DND-41 (cell line): ENCODE measurements at regions not wholly inside any gene's neighbourhood (a gene's known extent, or its start where the extent isn't known, plus 50 kb on each side); places are given as distances from the start of the nearest gene placed in this dataset.

Source experiments
- ATAC-seq: fragments of 200-7000 bp; cut with Tn5 transposase; 3 replicates; pipeline ENCODE4 v1.9.1; 2021; ENCODE audit warnings: low read depth; ENCODE audit not compliant: insufficient read depth
- DNase-seq: peaks from one replicate; pipeline ENCODE4 v3.0.0-alpha.2; 2020
- H2AFZ ChIP-seq: 2 replicates; pipeline ENCODE4 v1.6.0; 2012; ENCODE audit warnings: low read depth, low read length
- H3K27ac ChIP-seq: 2 replicates; pipeline ENCODE4 v1.5.1; 2012; ENCODE audit warnings: low read length, inconsistent platforms
- H3K27me3 ChIP-seq: fragments of 200-600 bp; sonication (generic); 2 replicates; pipeline ENCODE4 v1.6.0; 2012; ENCODE audit warnings: low read length, mild to moderate bottlenecking, inconsistent platforms; ENCODE audit not compliant: insufficient read depth, poor library complexity
- H3K36me3 ChIP-seq: 2 replicates; pipeline ENCODE4 v1.5.1; 2012; ENCODE audit warnings: low read length, inconsistent platforms; ENCODE audit not compliant: insufficient read depth
- H3K4me1 ChIP-seq: 2 replicates; pipeline ENCODE4 v1.5.1; 2012; ENCODE audit warnings: mild to moderate bottlenecking, low read length; ENCODE audit not compliant: insufficient read depth
- H3K4me2 ChIP-seq: 2 replicates; pipeline ENCODE4 v1.6.0; 2012; ENCODE audit warnings: mild to moderate bottlenecking, moderate library complexity, low read length, inconsistent platforms; ENCODE audit not compliant: insufficient read depth
- H3K4me3 ChIP-seq, 2 experiments: fragments of 200-600 bp in 1 of 2; shearing (Covaris generic) in 1 of 2; 2 replicates each; pipeline ENCODE4 v1.5.1; 2012 to 2016; ENCODE audit warnings: inconsistent platforms in 2 of 2, low read length in 2 of 2, mild to moderate bottlenecking in 2 of 2, low read depth in 1 of 2, moderate library complexity in 1 of 2
- H3K79me2 ChIP-seq: 2 replicates; pipeline ENCODE4 v1.6.0; 2012; ENCODE audit warnings: low read length, inconsistent platforms; ENCODE audit not compliant: insufficient read depth
- H3K9ac ChIP-seq: 2 replicates; pipeline ENCODE4 v1.6.0; 2012; ENCODE audit warnings: low read depth, mild to moderate bottlenecking, inconsistent platforms, low read length, moderate library complexity
- H3K9me3 ChIP-seq: 2 replicates; pipeline ENCODE4 v1.5.1; 2012; ENCODE audit warnings: low read length, moderate library complexity, mild to moderate bottlenecking, inconsistent platforms; ENCODE audit not compliant: insufficient read depth, severe bottlenecking
- H4K20me1 ChIP-seq: 2 replicates; pipeline ENCODE4 v1.6.0; 2012; ENCODE audit warnings: low read length; ENCODE audit not compliant: insufficient read depth
- EZH2 ChIP-seq: IDR thresholded peaks from 3 replicates; pipeline ENCODE4 v1.6.1; 2012; ENCODE audit warnings: borderline replicate concordance, low read depth, mild to moderate bottlenecking, moderate library complexity, low read length, inconsistent platforms; ENCODE audit not compliant: severe bottlenecking
- TF ChIP-seq, protein P1 (sequence below): IDR thresholded peaks from 2 replicates; pipeline ENCODE4 v1.5.1; 2012; ENCODE audit warnings: borderline replicate concordance, low read length, moderate library complexity, mild to moderate bottlenecking; ENCODE audit not compliant: poor library complexity, severe bottlenecking; ENCODE audit errors: extremely low read depth

DNA sequence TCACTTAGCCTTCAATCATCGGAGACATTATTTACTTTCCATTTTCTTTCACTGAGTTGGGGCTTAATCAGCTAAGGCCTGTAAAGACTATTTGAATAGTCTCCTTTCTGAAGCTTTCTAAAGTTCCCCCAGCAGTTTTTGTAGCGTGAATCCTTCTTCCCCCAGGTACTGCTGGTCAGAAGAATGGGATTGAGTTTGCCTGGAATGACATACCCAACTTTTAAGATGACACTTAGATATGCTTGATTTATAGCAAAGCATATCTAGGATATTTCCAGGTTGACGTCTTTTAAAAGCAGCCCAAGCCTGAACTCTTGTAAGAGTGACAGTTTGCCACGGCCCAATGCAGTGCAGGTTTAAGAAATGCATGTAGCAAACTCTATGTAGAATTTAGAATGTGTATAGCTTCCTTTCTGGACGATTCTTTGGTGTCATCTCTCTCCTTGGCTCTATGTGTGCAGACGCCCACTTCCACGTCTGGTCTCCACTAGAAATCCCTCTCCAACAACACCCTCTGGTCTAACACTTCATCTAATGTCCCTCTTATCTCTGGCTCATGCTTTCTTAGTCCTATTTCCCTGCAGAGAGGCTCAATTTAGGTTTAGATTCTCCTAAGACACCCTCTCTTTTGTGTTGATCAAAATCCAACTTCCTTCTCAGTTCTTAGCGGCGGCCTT lies 175.0 kb upstream of the CYRIA start:
- no peak for ATAC-seq

DNA sequence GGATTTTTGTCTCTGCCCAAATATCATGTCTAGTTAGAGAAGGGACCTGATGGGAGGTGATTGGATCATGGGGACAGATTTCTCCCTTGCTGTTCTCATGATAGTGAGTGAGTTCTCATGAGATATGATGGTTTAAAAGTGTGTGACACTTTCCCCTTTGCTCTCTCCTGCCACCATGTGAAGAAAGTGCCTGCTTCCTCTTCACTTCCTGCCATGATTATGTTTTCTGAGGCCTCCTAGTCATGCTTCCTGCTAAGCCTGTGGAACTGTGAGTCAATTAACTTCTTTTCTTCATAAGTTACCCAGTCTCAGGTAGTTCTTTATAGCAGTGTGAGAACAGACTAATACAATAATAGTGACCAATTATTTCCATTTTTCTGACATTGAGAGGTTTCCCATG lies 167.3 kb upstream of the CYRIA start:
- ATAC-seq, result no peak
- TF ChIP-seq EZH2, result no peak
- TF ChIP-seq, protein P1, sequence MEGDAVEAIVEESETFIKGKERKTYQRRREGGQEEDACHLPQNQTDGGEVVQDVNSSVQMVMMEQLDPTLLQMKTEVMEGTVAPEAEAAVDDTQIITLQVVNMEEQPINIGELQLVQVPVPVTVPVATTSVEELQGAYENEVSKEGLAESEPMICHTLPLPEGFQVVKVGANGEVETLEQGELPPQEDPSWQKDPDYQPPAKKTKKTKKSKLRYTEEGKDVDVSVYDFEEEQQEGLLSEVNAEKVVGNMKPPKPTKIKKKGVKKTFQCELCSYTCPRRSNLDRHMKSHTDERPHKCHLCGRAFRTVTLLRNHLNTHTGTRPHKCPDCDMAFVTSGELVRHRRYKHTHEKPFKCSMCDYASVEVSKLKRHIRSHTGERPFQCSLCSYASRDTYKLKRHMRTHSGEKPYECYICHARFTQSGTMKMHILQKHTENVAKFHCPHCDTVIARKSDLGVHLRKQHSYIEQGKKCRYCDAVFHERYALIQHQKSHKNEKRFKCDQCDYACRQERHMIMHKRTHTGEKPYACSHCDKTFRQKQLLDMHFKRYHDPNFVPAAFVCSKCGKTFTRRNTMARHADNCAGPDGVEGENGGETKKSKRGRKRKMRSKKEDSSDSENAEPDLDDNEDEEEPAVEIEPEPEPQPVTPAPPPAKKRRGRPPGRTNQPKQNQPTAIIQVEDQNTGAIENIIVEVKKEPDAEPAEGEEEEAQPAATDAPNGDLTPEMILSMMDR, result no peak
- no peaks in the 10 kb centered on the region for H3K4me1 ChIP-seq
- H4K20me1 ChIP-seq, result no peaks in the 10 kb centered on the region
- H3K4me2 ChIP-seq, result no peak overlapping the region
- H2AFZ ChIP-seq, result no peak overlapping the region
- no peaks in the 10 kb centered on the region for H3K27me3 ChIP-seq
- no peak overlapping the region for H3K4me3 ChIP-seq
- H3K9ac ChIP-seq, result no peak overlapping the region
- no peaks in the 10 kb centered on the region for H3K9me3 ChIP-seq
- H3K79me2 ChIP-seq, result no peaks in the 10 kb centered on the region
- H3K36me3 ChIP-seq, result no peaks in the 10 kb centered on the region
- DNase-seq, result no peak
- H3K27ac ChIP-seq, result no peak overlapping the region

More for the DNA sequence above, 175.0 kb upstream of the CYRIA start:
- no peak for DNase-seq
- no peak overlapping the region for H3K4me2 ChIP-seq
- H3K9me3 ChIP-seq, result no peaks in the 10 kb centered on the region
- H3K4me1 ChIP-seq, result no peaks in the 10 kb centered on the region
- H3K27me3 ChIP-seq, result no peaks in the 10 kb centered on the region
- no peak overlapping the region for H3K27ac ChIP-seq
- TF ChIP-seq, protein P1, result no peak
- no peak for TF ChIP-seq EZH2
- no peaks in the 10 kb centered on the region for H3K36me3 ChIP-seq
- H2AFZ ChIP-seq, result no peak overlapping the region
- H3K4me3 ChIP-seq, result no peak overlapping the region
- H4K20me1 ChIP-seq, result no peaks in the 10 kb centered on the region
- H3K9ac ChIP-seq, result no peak overlapping the region
- H3K79me2 ChIP-seq, result no peaks in the 10 kb centered on the region

DNA sequence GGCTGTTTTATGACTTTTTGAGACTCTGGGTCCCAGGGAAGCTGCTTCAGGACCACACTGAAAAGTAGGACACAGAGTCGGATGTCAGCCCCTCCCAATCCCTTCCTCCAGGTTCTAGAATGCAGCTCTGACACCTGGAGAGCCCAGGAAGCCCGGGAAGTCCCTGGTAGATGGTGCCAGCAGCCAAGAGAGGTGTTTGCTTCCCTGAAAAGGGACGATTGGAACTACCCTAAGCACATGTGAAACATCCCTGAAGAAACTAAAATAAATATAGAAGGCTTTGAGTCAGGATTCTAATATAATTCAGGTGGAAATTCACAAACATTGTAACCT lies 163.2 kb upstream of the CYRIA start:
- no peak overlapping the region for H3K4me3 ChIP-seq
- H2AFZ ChIP-seq, result no peak overlapping the region
- H4K20me1 ChIP-seq, result no peaks in the 10 kb centered on the region
- no peak overlapping the region for H3K9ac ChIP-seq
- H3K27me3 ChIP-seq, result no peaks in the 10 kb centered on the region
- TF ChIP-seq, protein P1, result no peak
- H3K4me1 ChIP-seq, result no peaks in the 10 kb centered on the region
- no peaks in the 10 kb centered on the region for H3K79me2 ChIP-seq
- no peak overlapping the region for H3K27ac ChIP-seq
- no peak overlapping the region for H3K4me2 ChIP-seq
- no peaks in the 10 kb centered on the region for H3K9me3 ChIP-seq
- DNase-seq (no peak), ATAC-seq (no peak)
- H3K36me3 ChIP-seq, result no peaks in the 10 kb centered on the region
